Upper lobe of left lung (tissue), 4 donors: ENCODE measurements at regions not wholly inside any gene's neighbourhood (a gene's known extent, or its start where the extent isn't known, plus 50 kb on each side); places are given as distances from the start of the nearest gene placed in this dataset.
"Not testable (repeated sequence)": the region's sequence is repeated elsewhere in the genome, so short reads cannot be mapped to it uniquely, and the experiment has no call there.

Experiments
- POLR2A ChIP-seq, 4 donors: fragments of 450-650 bp; IDR thresholded peaks; one replicate each; pipeline ENCODE4 v1.5.1; 2016 to 2017; ENCODE audit warnings: antibody characterized with exemption in 4 of 4, mild to moderate bottlenecking in 2 of 4
- POLR2AphosphoS5 ChIP-seq, 2 donors: sonication (generic); formaldehyde crosslinking; IDR thresholded peaks; one replicate each; pipeline ENCODE4 v1.5.1; 2017; ENCODE audit warnings: antibody characterized with exemption in 2 of 2
- TF ChIP-seq, protein P1 (sequence below), 6 experiments: fragments of 450-650 bp in 4 of 6; fragments of 200-600 bp in 2 of 6; sonication (generic) in 2 of 6; IDR thresholded peaks; one replicate each; pipeline ENCODE4 v1.5.1; 2016 to 2019; ENCODE audit warnings: antibody characterized with exemption in 6 of 6

- TF ChIP-seq, protein P1, sequence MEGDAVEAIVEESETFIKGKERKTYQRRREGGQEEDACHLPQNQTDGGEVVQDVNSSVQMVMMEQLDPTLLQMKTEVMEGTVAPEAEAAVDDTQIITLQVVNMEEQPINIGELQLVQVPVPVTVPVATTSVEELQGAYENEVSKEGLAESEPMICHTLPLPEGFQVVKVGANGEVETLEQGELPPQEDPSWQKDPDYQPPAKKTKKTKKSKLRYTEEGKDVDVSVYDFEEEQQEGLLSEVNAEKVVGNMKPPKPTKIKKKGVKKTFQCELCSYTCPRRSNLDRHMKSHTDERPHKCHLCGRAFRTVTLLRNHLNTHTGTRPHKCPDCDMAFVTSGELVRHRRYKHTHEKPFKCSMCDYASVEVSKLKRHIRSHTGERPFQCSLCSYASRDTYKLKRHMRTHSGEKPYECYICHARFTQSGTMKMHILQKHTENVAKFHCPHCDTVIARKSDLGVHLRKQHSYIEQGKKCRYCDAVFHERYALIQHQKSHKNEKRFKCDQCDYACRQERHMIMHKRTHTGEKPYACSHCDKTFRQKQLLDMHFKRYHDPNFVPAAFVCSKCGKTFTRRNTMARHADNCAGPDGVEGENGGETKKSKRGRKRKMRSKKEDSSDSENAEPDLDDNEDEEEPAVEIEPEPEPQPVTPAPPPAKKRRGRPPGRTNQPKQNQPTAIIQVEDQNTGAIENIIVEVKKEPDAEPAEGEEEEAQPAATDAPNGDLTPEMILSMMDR (IDR thresholded peaks at IDR 0.05): not testable (repeated sequence)
- TF ChIP-seq POLR2A, POLR2AphosphoS5 (IDR thresholded peaks at IDR 0.05): not testable (repeated sequence)
These were observed 788.8 kb upstream of the TPTE start for GRCh38 chr21:9732605-9733004.
